ENCODE measurements at regions not wholly inside any gene's neighbourhood (a gene's known extent, or its start where the extent isn't known, plus 50 kb on each side); places are given as distances from the start of the nearest gene placed in this dataset.

DNA sequence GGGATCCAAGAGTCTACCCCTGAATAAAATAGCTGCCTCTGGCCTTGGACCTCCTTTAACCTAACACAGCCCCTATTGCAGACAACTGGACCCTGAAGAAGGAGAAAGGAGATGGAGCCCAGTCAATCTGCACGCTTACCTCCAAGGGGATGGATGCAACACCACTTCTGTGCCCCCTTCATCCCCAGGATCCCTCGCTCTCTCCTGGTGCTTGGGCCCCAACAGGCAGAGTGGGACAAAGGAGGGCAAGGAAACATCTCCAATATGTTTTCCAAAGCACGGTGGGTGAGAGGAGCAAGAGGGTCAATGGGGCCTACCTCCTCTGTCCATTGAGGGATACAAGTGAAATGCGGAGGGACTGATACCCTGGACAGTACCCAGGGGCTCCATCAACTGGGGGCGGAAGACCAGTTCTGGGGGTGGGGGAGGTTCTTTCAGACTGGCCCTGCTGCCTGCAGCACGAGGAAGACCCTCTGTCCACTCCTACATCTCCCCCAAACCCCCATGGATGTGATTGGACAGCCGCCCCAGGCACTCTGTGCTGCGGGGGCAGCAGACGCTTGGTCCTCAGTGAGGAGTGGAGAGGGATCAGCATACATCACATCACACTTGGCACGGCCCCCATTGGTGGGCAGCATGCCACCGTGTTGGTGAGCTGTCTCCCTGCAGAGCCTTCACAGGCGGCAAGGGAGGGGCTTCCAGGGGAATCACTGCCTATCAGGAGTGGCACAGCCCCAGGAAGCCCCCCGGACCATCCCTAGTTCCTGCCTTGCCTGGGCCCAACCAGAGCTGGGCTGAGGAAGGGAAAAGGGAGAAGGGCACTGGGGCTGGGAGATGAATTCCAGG, 70.6 kb downstream of the MRPL14 start:
- TF ChIP-seq CTCF (IDR thresholded peaks at IDR 0.05) = no peak
- no peak for TF ChIP-seq POLR2A (IDR thresholded peaks at IDR 0.05)
- TF ChIP-seq POLR2AphosphoS5 (IDR thresholded peaks at IDR 0.05) = no peak

Data from sigmoid colon (tissue), 4 donors.